Karpas-422 (cell line): ENCODE measurements at regions not wholly inside any gene's neighbourhood (a gene's known extent, or its start where the extent isn't known, plus 50 kb on each side); places are given as distances from the start of the nearest gene placed in this dataset.

ENCODE experiments used
- DNase-seq: peaks from one replicate; pipeline ENCODE4 v3.0.0-alpha.2; 2015
- H2AFZ ChIP-seq: fragments of 200-600 bp; sonication (generic); 2 replicates; pipeline ENCODE4 v1.6.1; 2014; ENCODE audit warnings: antibody characterized with exemption, low read length, mixed read lengths
- H3K27ac ChIP-seq: fragments of 200-600 bp; sonication (generic); 2 replicates; pipeline ENCODE4 v1.5.1; 2014; ENCODE audit warnings: mild to moderate bottlenecking, low read length, moderate library complexity
- H3K27me3 ChIP-seq: fragments of 200-600 bp; sonication (generic); 2 replicates; pipeline ENCODE4 v1.6.1; 2014; ENCODE audit warnings: low read length, mixed read lengths
- H3K36me3 ChIP-seq: fragments of 200-600 bp; sonication (generic); 2 replicates; pipeline ENCODE4 v1.6.1; 2014; ENCODE audit warnings: low read length, mixed read lengths; ENCODE audit not compliant: insufficient read depth
- H3K4me1 ChIP-seq: fragments of 200-600 bp; sonication (generic); 2 replicates; pipeline ENCODE4 v1.6.1; 2014; ENCODE audit warnings: mild to moderate bottlenecking, low read length, mixed read lengths
- H3K4me2 ChIP-seq: fragments of 200-600 bp; sonication (generic); 2 replicates; pipeline ENCODE4 v1.6.1; 2014; ENCODE audit warnings: low read length, low read depth, mild to moderate bottlenecking; ENCODE audit not compliant: poor library complexity, severe bottlenecking
- H3K4me3 ChIP-seq: fragments of 200-600 bp; sonication (generic); 2 replicates; pipeline ENCODE4 v1.5.1; 2014; ENCODE audit warnings: mild to moderate bottlenecking, antibody characterized with exemption, low read length, mixed read lengths
- H3K79me2 ChIP-seq: fragments of 200-600 bp; sonication (generic); 2 replicates; pipeline ENCODE4 v1.6.1; 2014; ENCODE audit warnings: mild to moderate bottlenecking, low read length, mixed read lengths
- H3K9ac ChIP-seq: fragments of 200-600 bp; sonication (generic); 2 replicates; pipeline ENCODE4 v1.6.0; 2014; ENCODE audit warnings: low read length
- H3K9me2 ChIP-seq: fragments of 200-600 bp; sonication (generic), shearing (Covaris generic); replicated peaks from 2 replicates; pipeline ENCODE4 v1.6.0; 2014; ENCODE audit warnings: mild to moderate bottlenecking, low read length, moderate library complexity; ENCODE audit not compliant: insufficient read depth
- H3K9me3 ChIP-seq: fragments of 300-700, 200-600 bp; sonication (generic); 2 replicates; pipeline ENCODE4 v1.6.1; 2014; ENCODE audit warnings: low read length, mixed read lengths
- H4K20me1 ChIP-seq: fragments of 200-600 bp; sonication (generic); 2 replicates; pipeline ENCODE4 v1.6.1; 2014; ENCODE audit warnings: mild to moderate bottlenecking, antibody characterized with exemption, low read length, low read depth; ENCODE audit not compliant: insufficient read depth

GRCh38 chr1:115428676-115429075, 90.6 kb upstream of the NGF start:
- Histone ChIP-seq H3K9me3 (no peaks in the 10 kb centered on the region), H3K9ac (no peak overlapping the region), H3K4me3 (no peak overlapping the region), H3K79me2 (no peaks in the 10 kb centered on the region), H3K4me2 (no peak overlapping the region), H3K9me2 (no peaks in the 10 kb centered on the region), H2AFZ (no peak overlapping the region), H3K36me3 (no peaks in the 10 kb centered on the region), H3K27me3 (no peaks in the 10 kb centered on the region), H3K4me1 (no peaks in the 10 kb centered on the region), H3K27ac (no peak overlapping the region), H4K20me1 (no peaks in the 10 kb centered on the region)
- DNase-seq = no peak

DNA sequence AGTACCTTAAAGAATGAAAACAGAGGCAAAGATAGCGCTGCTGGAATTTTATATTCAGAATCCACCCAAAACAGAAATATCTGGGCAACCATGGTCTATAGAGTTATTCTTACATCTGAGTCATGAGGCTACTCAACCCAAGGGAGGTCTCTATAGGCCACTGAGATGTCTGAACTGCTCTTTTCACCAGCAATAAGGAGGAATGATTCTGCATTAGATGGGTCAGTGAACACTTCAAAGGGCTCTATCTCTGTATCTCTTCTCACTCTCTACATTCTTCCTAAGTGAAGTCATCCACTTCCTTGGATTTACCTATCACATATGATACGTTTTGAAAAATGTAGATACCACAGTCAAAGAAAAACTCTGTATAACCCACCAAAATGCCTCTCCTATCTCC, 90.2 kb upstream of the NGF start:
- Histone ChIP-seq H3K4me3 (no peak overlapping the region), H3K79me2 (no peaks in the 10 kb centered on the region), H3K27ac (no peak overlapping the region), H3K9me2 (no peaks in the 10 kb centered on the region), H3K4me2 (no peak overlapping the region), H3K36me3 (no peaks in the 10 kb centered on the region), H3K9ac (no peak overlapping the region), H4K20me1 (no peaks in the 10 kb centered on the region), H3K4me1 (no peaks in the 10 kb centered on the region), H3K27me3 (no peaks in the 10 kb centered on the region), H3K9me3 (no peaks in the 10 kb centered on the region), H2AFZ (no peak overlapping the region)
- DNase-seq = no peak

- no peak for DNase-seq
- H3K27me3 ChIP-seq = no peaks in the 10 kb centered on the region
- H2AFZ ChIP-seq = no peak overlapping the region
- H3K27ac ChIP-seq = no peak overlapping the region
- no peaks in the 10 kb centered on the region for H3K4me1 ChIP-seq
- H4K20me1 ChIP-seq = no peaks in the 10 kb centered on the region
- H3K36me3 ChIP-seq = no peaks in the 10 kb centered on the region
- H3K4me2 ChIP-seq = no peak overlapping the region
- no peaks in the 10 kb centered on the region for H3K9me2 ChIP-seq
- H3K79me2 ChIP-seq = no peaks in the 10 kb centered on the region
- no peak overlapping the region for H3K4me3 ChIP-seq
- no peak overlapping the region for H3K9ac ChIP-seq
- no peaks in the 10 kb centered on the region for H3K9me3 ChIP-seq
These were observed 88.9 kb upstream of the NGF start for GRCh38 chr1:115426956-115427355.

DNA sequence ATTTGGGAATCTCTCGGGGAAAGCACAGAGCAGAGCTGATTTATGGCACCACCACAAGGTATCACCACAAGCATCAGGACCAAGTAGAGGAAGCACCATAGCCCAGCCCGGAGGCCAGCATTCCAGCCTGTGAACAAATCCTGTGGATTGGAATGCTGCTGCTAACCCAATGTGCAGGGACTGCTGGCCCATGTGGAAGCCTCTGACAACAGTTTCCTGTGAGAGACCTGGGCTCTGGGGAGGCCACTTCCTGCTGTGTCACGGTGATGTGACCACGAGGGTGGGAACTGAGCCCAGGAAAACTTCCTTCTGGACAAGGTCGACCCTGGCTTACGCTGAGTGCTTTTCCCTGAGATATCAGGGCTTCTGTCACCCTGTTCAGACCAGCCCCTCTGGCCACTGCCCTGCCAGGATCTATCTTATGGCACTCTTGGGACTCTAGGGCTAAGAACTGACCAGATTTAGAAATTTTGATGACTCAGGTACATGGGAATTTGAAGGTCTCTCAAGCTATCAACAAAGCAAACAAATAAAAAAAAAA, 88.3 kb upstream of the NGF start:
- no peak overlapping the region for H3K4me2 ChIP-seq

GRCh38 chr1:115425442-115425841, 87.4 kb upstream of the NGF start:
- DNase-seq = no peak
- H3K9ac ChIP-seq = no peak overlapping the region
- H3K9me3 ChIP-seq = no peaks in the 10 kb centered on the region
- no peaks in the 10 kb centered on the region for H3K79me2 ChIP-seq
- H2AFZ ChIP-seq = no peak overlapping the region
- H3K4me3 ChIP-seq = no peak overlapping the region
- H3K4me1 ChIP-seq = no peaks in the 10 kb centered on the region
- H3K9me2 ChIP-seq = no peaks in the 10 kb centered on the region
- H3K36me3 ChIP-seq = no peaks in the 10 kb centered on the region
- no peak overlapping the region for H3K4me2 ChIP-seq
- H3K27me3 ChIP-seq = no peaks in the 10 kb centered on the region
- no peak overlapping the region for H3K27ac ChIP-seq
- H4K20me1 ChIP-seq = no peaks in the 10 kb centered on the region

More for the DNA sequence above, 88.3 kb upstream of the NGF start:
- no peaks in the 10 kb centered on the region for H3K4me1 ChIP-seq
- H4K20me1 ChIP-seq = no peaks in the 10 kb centered on the region
- H3K79me2 ChIP-seq = no peaks in the 10 kb centered on the region
- no peak overlapping the region for H3K27ac ChIP-seq
- H3K9me2 ChIP-seq = no peaks in the 10 kb centered on the region
- no peak overlapping the region for H3K4me3 ChIP-seq
- DNase-seq = no peak
- no peak overlapping the region for H2AFZ ChIP-seq
- H3K36me3 ChIP-seq = no peaks in the 10 kb centered on the region
- H3K9ac ChIP-seq = no peak overlapping the region
- H3K27me3 ChIP-seq = no peaks in the 10 kb centered on the region
- H3K9me3 ChIP-seq = no peaks in the 10 kb centered on the region

DNA sequence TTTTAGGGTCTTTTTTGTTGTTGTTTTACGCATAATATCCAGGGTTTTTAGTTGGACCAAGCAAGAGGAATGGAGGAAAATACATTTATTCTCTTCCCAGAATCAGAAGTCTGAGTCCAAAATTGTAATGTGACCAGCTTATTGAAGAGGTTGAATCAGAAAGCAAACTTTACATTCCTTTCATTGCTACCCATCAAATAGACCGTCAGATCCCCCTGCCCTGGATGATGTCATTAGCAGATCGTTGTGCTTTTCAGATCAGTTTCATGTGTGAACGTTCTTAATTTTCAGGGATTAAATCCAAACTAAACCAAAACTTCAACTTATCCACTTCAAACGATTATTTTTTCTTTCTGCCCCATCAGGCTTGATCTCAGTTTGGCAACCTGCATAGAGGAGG, 85.7 kb upstream of the NGF start:
- Histone ChIP-seq H3K27ac (no peak overlapping the region), H4K20me1 (no peaks in the 10 kb centered on the region), H3K4me3 (no peak overlapping the region), H3K27me3 (no peaks in the 10 kb centered on the region), H3K4me1 (no peaks in the 10 kb centered on the region), H3K9me3 (no peaks in the 10 kb centered on the region), H3K36me3 (no peaks in the 10 kb centered on the region), H3K9ac (no peak overlapping the region), H3K79me2 (no peaks in the 10 kb centered on the region), H3K9me2 (no peaks in the 10 kb centered on the region), H3K4me2 (no peak overlapping the region), H2AFZ (no peak overlapping the region)
- no peak for DNase-seq

DNA sequence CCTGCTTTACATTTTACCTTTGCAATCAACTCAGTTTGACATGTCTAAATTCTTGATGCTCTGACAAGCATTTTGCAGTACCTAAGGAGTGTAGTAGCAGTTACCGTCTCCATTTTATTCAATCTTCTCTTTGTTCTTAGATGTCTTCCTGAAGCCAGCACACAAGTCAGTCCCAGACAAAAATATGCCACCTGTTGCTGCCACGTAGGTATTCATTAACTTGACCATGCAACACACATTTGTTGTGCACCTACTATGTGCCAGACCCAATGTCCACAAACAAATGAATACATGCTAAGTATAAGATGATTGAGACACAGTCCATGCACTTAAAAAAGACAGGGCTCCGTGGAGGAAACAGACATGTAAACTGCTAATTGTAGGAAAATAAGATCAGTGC, 81.5 kb upstream of the NGF start:
- no peak overlapping the region for H2AFZ ChIP-seq
- H3K9me3 ChIP-seq = no peaks in the 10 kb centered on the region
- H3K36me3 ChIP-seq = no peaks in the 10 kb centered on the region
- no peaks in the 10 kb centered on the region for H3K9me2 ChIP-seq
- H3K27ac ChIP-seq = no peak overlapping the region
- H3K4me2 ChIP-seq = no peak overlapping the region
- no peaks in the 10 kb centered on the region for H3K4me1 ChIP-seq
- no peaks in the 10 kb centered on the region for H4K20me1 ChIP-seq
- no peaks in the 10 kb centered on the region for H3K27me3 ChIP-seq
- H3K4me3 ChIP-seq = no peak overlapping the region
- no peak for DNase-seq
- H3K9ac ChIP-seq = no peak overlapping the region
- no peaks in the 10 kb centered on the region for H3K79me2 ChIP-seq

- DNase-seq = no peak
These were observed 75.6 kb upstream of the NGF start for GRCh38 chr1:115413621-115414020.

GRCh38 chr1:115413208-115413607, 75.2 kb upstream of the NGF start:
- no peak overlapping the region for H3K27ac ChIP-seq
- no peaks in the 10 kb centered on the region for H4K20me1 ChIP-seq
- no peak overlapping the region for H3K4me3 ChIP-seq
- no peaks in the 10 kb centered on the region for H3K4me1 ChIP-seq
- no peaks in the 10 kb centered on the region for H3K9me3 ChIP-seq
- no peak for DNase-seq
- H3K79me2 ChIP-seq = no peaks in the 10 kb centered on the region
- H2AFZ ChIP-seq = no peak overlapping the region
- no peaks in the 10 kb centered on the region for H3K9me2 ChIP-seq
- H3K9ac ChIP-seq = no peak overlapping the region
- H3K36me3 ChIP-seq = no peaks in the 10 kb centered on the region
- no peak overlapping the region for H3K4me2 ChIP-seq
- no peaks in the 10 kb centered on the region for H3K27me3 ChIP-seq

More at GRCh38 chr1:115413621-115414020, 75.6 kb upstream of the NGF start:
- Histone ChIP-seq H3K4me1 (no peaks in the 10 kb centered on the region), H4K20me1 (no peaks in the 10 kb centered on the region), H3K4me2 (no peak overlapping the region), H3K36me3 (no peaks in the 10 kb centered on the region), H3K9me3 (no peaks in the 10 kb centered on the region), H3K79me2 (no peaks in the 10 kb centered on the region), H3K27me3 (no peaks in the 10 kb centered on the region), H3K9me2 (no peaks in the 10 kb centered on the region), H3K4me3 (no peak overlapping the region), H3K9ac (no peak overlapping the region), H2AFZ (no peak overlapping the region), H3K27ac (no peak overlapping the region)
